H9 (cell line): ENCODE measurements at regions not wholly inside any gene's neighbourhood (a gene's known extent, or its start where the extent isn't known, plus 50 kb on each side); places are given as distances from the start of the nearest gene placed in this dataset.

Source experiments
- DNase-seq: peaks from one replicate; pipeline ENCODE4 v3.0.0-alpha.2; 2017
- H2AFZ ChIP-seq: one replicate; pipeline ENCODE4 v1.6.1; 2013; ENCODE audit warnings: mild to moderate bottlenecking, low read length, control low read depth, moderate library complexity
- H2AK5ac ChIP-seq: 2 replicates; pipeline ENCODE4 v1.6.1; 2013; ENCODE audit warnings: low read length, control low read depth, mixed read lengths; ENCODE audit not compliant: insufficient read length
- H2BK120ac ChIP-seq: one replicate; pipeline ENCODE4 v1.6.1; 2013; ENCODE audit warnings: low read depth, mild to moderate bottlenecking, low read length, control low read depth, inconsistent platforms; ENCODE audit not compliant: poor library complexity, severe bottlenecking
- H2BK12ac ChIP-seq: 2 replicates; pipeline ENCODE4 v1.6.1; 2013; ENCODE audit warnings: low read length, control low read depth, mixed read lengths, low read depth; ENCODE audit not compliant: insufficient read length
- H2BK15ac ChIP-seq: 2 replicates; pipeline ENCODE4 v1.6.1; 2013; ENCODE audit warnings: low read depth, low read length, control low read depth
- H2BK20ac ChIP-seq: one replicate; pipeline ENCODE4 v1.6.1; 2013; ENCODE audit warnings: low read depth, mild to moderate bottlenecking, low read length, control low read depth, inconsistent platforms; ENCODE audit not compliant: poor library complexity, severe bottlenecking
- H2BK5ac ChIP-seq: 2 replicates; pipeline ENCODE4 v1.6.1; 2013; ENCODE audit warnings: low read length, control low read depth, mixed read lengths; ENCODE audit not compliant: insufficient read length
- H3K14ac ChIP-seq: 2 replicates; pipeline ENCODE4 v1.6.1; 2013; ENCODE audit warnings: low read length, control low read depth; ENCODE audit not compliant: insufficient read depth
- H3K18ac ChIP-seq: 2 replicates; pipeline ENCODE4 v1.6.1; 2013; ENCODE audit warnings: low read depth, mild to moderate bottlenecking, mixed read lengths, low read length, control low read depth; ENCODE audit not compliant: insufficient read length
- H3K23ac ChIP-seq: 2 replicates; pipeline ENCODE4 v1.6.1; 2013; ENCODE audit warnings: low read length, control low read depth, mixed read lengths, low read depth; ENCODE audit not compliant: insufficient read length
- H3K23me2 ChIP-seq: 2 replicates; pipeline ENCODE4 v1.6.1; 2013; ENCODE audit warnings: low read depth, mild to moderate bottlenecking, mixed read lengths, low read length, control low read depth; ENCODE audit not compliant: insufficient read length, poor library complexity, severe bottlenecking
- H3K27ac ChIP-seq: 2 replicates; pipeline ENCODE4 v1.5.1; 2013; ENCODE audit warnings: low read length, control low read depth, mixed read lengths, low read depth; ENCODE audit not compliant: insufficient read length
- H3K27me3 ChIP-seq: 2 replicates; pipeline ENCODE4 v1.6.1; 2013; ENCODE audit warnings: low read length, control low read depth, inconsistent platforms; ENCODE audit not compliant: insufficient read depth
- H3K4ac ChIP-seq: 2 replicates; pipeline ENCODE4 v1.6.1; 2013; ENCODE audit warnings: low read depth, mild to moderate bottlenecking, control low read depth, inconsistent platforms, low read length, moderate library complexity
- H3K4me1 ChIP-seq: 2 replicates; pipeline ENCODE4 v1.6.1; 2013; ENCODE audit warnings: low read length, control low read depth, inconsistent platforms; ENCODE audit not compliant: insufficient read depth
- H3K4me2 ChIP-seq: 2 replicates; pipeline ENCODE4 v1.6.1; 2013; ENCODE audit warnings: low read length, control low read depth, mixed read lengths; ENCODE audit not compliant: insufficient read length, insufficient read depth
- H3K56ac ChIP-seq: 2 replicates; pipeline ENCODE4 v1.6.1; 2013; ENCODE audit warnings: low read depth, mild to moderate bottlenecking, mixed read lengths, low read length, control low read depth; ENCODE audit not compliant: insufficient read length
- H3K79me1 ChIP-seq: 2 replicates; pipeline ENCODE4 v1.6.1; 2013; ENCODE audit warnings: low read depth, mild to moderate bottlenecking, moderate library complexity, low read length, control low read depth, inconsistent platforms; ENCODE audit not compliant: insufficient read depth, poor library complexity, severe bottlenecking
- H3K79me2 ChIP-seq: 2 replicates; pipeline ENCODE4 v1.6.1; 2013; ENCODE audit warnings: low read length, control low read depth, inconsistent platforms; ENCODE audit not compliant: insufficient read depth
- H3K9ac ChIP-seq: 2 replicates; pipeline ENCODE4 v1.6.1; 2013; ENCODE audit warnings: low read length, control low read depth, mixed read lengths; ENCODE audit not compliant: insufficient read length; ENCODE audit errors: extremely low read depth
- H3K9me3 ChIP-seq: one replicate; pipeline ENCODE4 v1.6.1; 2013; ENCODE audit warnings: low read depth, low read length, inconsistent platforms; ENCODE audit not compliant: control insufficient read depth
- H3T11ph ChIP-seq: one replicate; pipeline ENCODE4 v1.6.1; 2013; ENCODE audit warnings: mild to moderate bottlenecking, low read length, control low read depth, inconsistent platforms
- H4K20me1 ChIP-seq: one replicate; pipeline ENCODE4 v1.6.1; 2013; ENCODE audit not compliant: control insufficient read depth, insufficient read length, insufficient read depth
- H4K5ac ChIP-seq: 2 replicates; pipeline ENCODE4 v1.6.1; 2013; ENCODE audit warnings: low read depth, mild to moderate bottlenecking, mixed read lengths, low read length, control low read depth; ENCODE audit not compliant: insufficient read length
- H4K8ac ChIP-seq: replicated peaks from 2 replicates; pipeline ENCODE4 v1.6.1; 2013; ENCODE audit warnings: low read length, control low read depth, mixed read lengths, low read depth; ENCODE audit not compliant: insufficient read length
- H4K91ac ChIP-seq: 2 replicates; pipeline ENCODE4 v1.6.1; 2013; ENCODE audit warnings: low read depth, mild to moderate bottlenecking, moderate library complexity, mixed read lengths, low read length, control low read depth; ENCODE audit not compliant: insufficient read length
- H3K27ac Mint-ChIP-seq, 3 experiments: 2 replicates in 2 of 3; 3 replicates in 1 of 3; pipeline ENCODE4 v1.8.0; 2020 to 2021; ENCODE audit warnings: mixed read lengths in 3 of 3, mild to moderate bottlenecking in 1 of 3, moderate library complexity in 1 of 3
- H3K27me3 Mint-ChIP-seq: 2 replicates; pipeline ENCODE4 v1.8.0; 2021; ENCODE audit warnings: low read depth, mild to moderate bottlenecking, moderate library complexity, mixed read lengths
- H3K36me3 Mint-ChIP-seq, 3 experiments: 2 replicates in 2 of 3; 3 replicates in 1 of 3; pipeline ENCODE4 v1.8.0; 2020 to 2021; ENCODE audit warnings: low read depth in 3 of 3, mixed read lengths in 3 of 3; ENCODE audit not compliant: insufficient read depth in 1 of 3
- H3K4me1 Mint-ChIP-seq, 2 experiments: 2 replicates each; pipeline ENCODE4 v1.8.0; 2020; ENCODE audit warnings: mixed read lengths in 2 of 2
- H3K4me3 Mint-ChIP-seq, 2 experiments: 2 replicates in 1 of 2; 3 replicates in 1 of 2; pipeline ENCODE4 v1.8.0; 2020 to 2021; ENCODE audit warnings: mild to moderate bottlenecking in 2 of 2, mixed read lengths in 2 of 2, moderate library complexity in 1 of 2
- H3K9me3 Mint-ChIP-seq, 2 experiments: 2 replicates in 1 of 2; 3 replicates in 1 of 2; pipeline ENCODE4 v1.8.0; 2020; ENCODE audit warnings: mild to moderate bottlenecking in 2 of 2, mixed read lengths in 2 of 2, moderate library complexity in 1 of 2
- CTCF ChIP-seq: fragments of 200-600 bp; sonication (generic); conservative IDR thresholded peaks from 3 replicates; pipeline ENCODE4 v1.8.0; 2021; ENCODE audit warnings: antibody characterized with exemption, mild to moderate bottlenecking
- WGBS: extraction: QIAGEN DNeasy Blood & Tissue Kit; methylation state at CpG from one replicate; pipeline ENCODE4 v1.1.7; 2013; ENCODE audit warnings: missing lambda C conversion rate, low lambda C conversion rate, mixed read lengths; ENCODE audit not compliant: insufficient read length; ENCODE audit errors: extremely low coverage; 5-methylcytosine and 5-hydroxymethylcytosine counted together

- Histone ChIP-seq H3K9ac (no peak overlapping the region), H2BK12ac (no peak overlapping the region), H2AFZ (no peak overlapping the region), H3K23ac (no peak overlapping the region), H2AK5ac (no peak overlapping the region), H2BK5ac (no peak overlapping the region), H3K14ac (no peak overlapping the region), H3K4me2 (no peak overlapping the region), H3K4me1 (no peaks in the 10 kb centered on the region), H3K9me3 (no peaks in the 10 kb centered on the region), H3K27me3 (no peaks in the 10 kb centered on the region), H3K23me2 (no peaks in the 10 kb centered on the region), H4K5ac (no peak overlapping the region), H4K91ac (no peak overlapping the region), H3K18ac (no peak overlapping the region), H3K56ac (no peak overlapping the region), H2BK120ac (no peak overlapping the region), H3K4ac (no peak overlapping the region), H4K20me1 (no peaks in the 10 kb centered on the region), H3T11ph (no peak overlapping the region), H2BK15ac (no peak overlapping the region), H4K8ac (no peak overlapping the region), H3K27ac (no peak overlapping the region), H3K79me1 (no peaks in the 10 kb centered on the region), H3K79me2 (no peaks in the 10 kb centered on the region), H2BK20ac (no peak overlapping the region)
- H3K4me3 Mint-ChIP-seq = no peak overlapping the region
- H3K36me3 Mint-ChIP-seq = peaks cover 0 to 6% (median 5%) of the 10 kb centered on the region in 3 experiments; a peak in 4 of 7 replicates
- H3K4me1 Mint-ChIP-seq = peaks cover 3 to 8% of the 10 kb centered on the region in 2 experiments; a peak in 3 of 4 replicates
- H3K27ac Mint-ChIP-seq = no peak overlapping the region
- no CpG with 5 or more reads among the region's 3 CpGs for WGBS
- no peak for TF ChIP-seq CTCF
- peaks cover 7 to 12% of the 10 kb centered on the region in 2 experiments; a peak in 4 of 5 replicates for H3K9me3 Mint-ChIP-seq
- peaks cover 6% of the 10 kb centered on the region for H3K27me3 Mint-ChIP-seq
- no peak for DNase-seq
Measured at GRCh38 chr17:6938637-6939036, 57.2 kb upstream of the ALOX12 start.
